ENCODE measurements at regions not wholly inside any gene's neighbourhood (a gene's known extent, or its start where the extent isn't known, plus 50 kb on each side); places are given as distances from the start of the nearest gene placed in this dataset.

DNA sequence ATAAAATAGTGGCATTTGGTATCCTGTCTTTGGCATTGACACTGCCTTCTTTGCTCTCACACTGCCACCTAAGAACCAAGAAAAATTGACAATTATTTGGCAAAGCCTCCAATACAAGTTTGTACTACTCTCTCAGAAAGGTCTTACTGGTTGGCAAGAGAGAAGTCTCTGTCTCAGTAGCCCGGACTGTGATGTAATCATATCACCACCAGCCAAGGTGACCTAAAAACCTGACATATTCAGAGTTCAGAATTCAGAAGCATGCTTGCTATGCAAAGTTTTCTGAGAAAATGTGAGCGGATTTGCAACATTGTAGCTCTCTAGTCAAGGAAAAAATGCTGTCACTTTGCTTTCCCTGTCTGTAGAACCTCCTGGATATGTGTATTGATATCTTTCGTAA is 196.0 kb downstream of the CDH7 start:
- Histone ChIP-seq H3K27me3 (replicated peaks in 1 of 4; ENCODE audit: control insufficient read depth in 3 of 4, extremely low read depth in 1 of 4, insufficient read depth in 3 of 4, low read length in 3 of 4) (no peaks in the 10 kb centered on the region), H4K91ac (replicated peaks; ENCODE audit: insufficient read length, low read length) (no peak overlapping the region), H3K18ac (ENCODE audit: extremely low read depth, low read length) (no peak overlapping the region), H4K20me1 (replicated peaks in 1 of 2; ENCODE audit: control insufficient read depth in 1 of 2, insufficient read depth in 2 of 2, low read length in 2 of 2) (no peaks in the 10 kb centered on the region), H3K23ac (ENCODE audit: insufficient read length) (no peak overlapping the region), H3K27ac (ENCODE audit: low read depth, low read length) (no peak overlapping the region), H3K4ac (replicated peaks; ENCODE audit: insufficient read length, low read depth, low read length) (no peak overlapping the region), H2AK5ac (ENCODE audit: low read depth, low read length) (no peak overlapping the region), H2BK5ac (ENCODE audit: low read depth, low read length) (no peak overlapping the region), H2BK120ac (replicated peaks; ENCODE audit: low read depth, low read length) (peak overlapping the region; percentile 43), H3K14ac (ENCODE audit: insufficient read length) (no peak overlapping the region), H2AFZ (ENCODE audit: low read length) (0 out of 2 replicates have a peak overlapping the region, but pooled peaks have one; percentile 65), H3K36me3 (ENCODE audit: control insufficient read depth in 2 of 4, insufficient read depth in 4 of 4, low read length in 3 of 4) (no peaks in the 10 kb centered on the region), H3K79me1 (ENCODE audit: low read depth, low read length) (no peaks in the 10 kb centered on the region), H3K4me3 (ENCODE audit: extremely low read depth in 1 of 4, insufficient read depth in 2 of 4, low read depth in 3 of 4, low read length in 4 of 4) (no peak overlapping the region), H3K4me1 (replicated peaks in 1 of 4; ENCODE audit: control insufficient read depth in 3 of 4, insufficient read depth in 4 of 4, low read length in 3 of 4) (peaks cover 0 to 9% (median 3%) of the 10 kb centered on the region in 4 experiments; a peak in 4 of 7 replicates), H2BK12ac (ENCODE audit: low read depth, low read length) (no peak overlapping the region), H4K8ac (ENCODE audit: extremely low read depth, insufficient read depth, low read length) (no peak overlapping the region), H3K9me3 (ENCODE audit: insufficient read depth in 2 of 2, low read depth in 1 of 2, low read length in 1 of 2) (no peaks in the 10 kb centered on the region), H4K5ac (ENCODE audit: insufficient read length, low read depth, low read length) (no peak overlapping the region), H3K79me2 (ENCODE audit: control insufficient read depth in 1 of 2, insufficient read depth in 2 of 2, low read length in 2 of 2) (no peaks in the 10 kb centered on the region), H3K23me2 (ENCODE audit: low read depth, low read length) (no peaks in the 10 kb centered on the region), H3K9ac (replicated peaks in 1 of 4; ENCODE audit: extremely low read depth in 1 of 4, low read depth in 3 of 4, low read length in 3 of 4) (no peak overlapping the region), H3K4me2 (ENCODE audit: insufficient read depth in 1 of 2, low read depth in 2 of 2, low read length in 2 of 2) (no peak overlapping the region), H3K56ac (replicated peaks; ENCODE audit: insufficient read length, low read depth, low read length) (no peak overlapping the region), H2BK20ac (ENCODE audit: low read length) (no peak overlapping the region), H2BK15ac (ENCODE audit: low read length) (no peak overlapping the region)
- FAIRE-seq (no peak), DNase-seq (ENCODE audit: low read depth in 1 of 2, low spot score in 2 of 2) (no peak)
- CTCF ChIA-PET (ENCODE audit: partially characterized antibody): interaction anchor here (2.4 kb wide), 1 partner anchor 21 kb away, joined by 8 read pairs; no protein-coding TSS in a partner anchor
- 93% methylated on average over 3 of the region's 3 CpGs; no CpG with 5 or more reads in 1 of the 2 experiments for WGBS, 2 experiments (ENCODE audit: extremely low coverage in 1 of 2, insufficient coverage in 1 of 2, insufficient read length in 1 of 2, insufficient replicate concordance in 2 of 2, low coverage in 1 of 2, low lambda C conversion rate in 2 of 2, missing lambda C conversion rate in 1 of 2)
- TF ChIP-seq CBX5 (IDR thresholded peaks at IDR 0.05; ENCODE audit: low read depth, low read length) (no peak), GABPA (IDR thresholded peaks at IDR 0.05; ENCODE audit: borderline replicate concordance, insufficient read depth, low read length) (no peak), CHD2 (IDR thresholded peaks at IDR 0.05; ENCODE audit: low read length) (no peak), RFX5 (IDR thresholded peaks at IDR 0.05; ENCODE audit: borderline replicate concordance, low read depth, low read length) (no peak), GTF2F1 (IDR thresholded peaks at IDR 0.05; ENCODE audit: borderline replicate concordance, low read depth, low read length) (no peak)
- POLR2A ChIA-PET (ENCODE audit: partially characterized antibody): no interaction called here
